Activated naive CD4-positive, alpha-beta T cell treated with anti-CD3 and anti-CD28 coated beads, Interleukin-2, amount 50 U/mL, for 16 hours (primary cell): ENCODE measurements at regions not wholly inside any gene's neighbourhood (a gene's known extent, or its start where the extent isn't known, plus 50 kb on each side); places are given as distances from the start of the nearest gene placed in this dataset.
A peak's percentile ranks its signal among the peaks of the same experiment; 100 is the strongest.
"Not testable (repeated sequence)": the region's sequence is repeated elsewhere in the genome, so short reads cannot be mapped to it uniquely, and the experiment has no call there.

ENCODE experiments used
- DNase-seq: peaks from one replicate; pipeline ENCODE4 v3.0.0-alpha.2; 2020

- DNase-seq, result not testable (repeated sequence)
Measured at GRCh38 chr9:62655705-62656104, 1465.9 kb downstream of the SPATA31A7 start.

DNA sequence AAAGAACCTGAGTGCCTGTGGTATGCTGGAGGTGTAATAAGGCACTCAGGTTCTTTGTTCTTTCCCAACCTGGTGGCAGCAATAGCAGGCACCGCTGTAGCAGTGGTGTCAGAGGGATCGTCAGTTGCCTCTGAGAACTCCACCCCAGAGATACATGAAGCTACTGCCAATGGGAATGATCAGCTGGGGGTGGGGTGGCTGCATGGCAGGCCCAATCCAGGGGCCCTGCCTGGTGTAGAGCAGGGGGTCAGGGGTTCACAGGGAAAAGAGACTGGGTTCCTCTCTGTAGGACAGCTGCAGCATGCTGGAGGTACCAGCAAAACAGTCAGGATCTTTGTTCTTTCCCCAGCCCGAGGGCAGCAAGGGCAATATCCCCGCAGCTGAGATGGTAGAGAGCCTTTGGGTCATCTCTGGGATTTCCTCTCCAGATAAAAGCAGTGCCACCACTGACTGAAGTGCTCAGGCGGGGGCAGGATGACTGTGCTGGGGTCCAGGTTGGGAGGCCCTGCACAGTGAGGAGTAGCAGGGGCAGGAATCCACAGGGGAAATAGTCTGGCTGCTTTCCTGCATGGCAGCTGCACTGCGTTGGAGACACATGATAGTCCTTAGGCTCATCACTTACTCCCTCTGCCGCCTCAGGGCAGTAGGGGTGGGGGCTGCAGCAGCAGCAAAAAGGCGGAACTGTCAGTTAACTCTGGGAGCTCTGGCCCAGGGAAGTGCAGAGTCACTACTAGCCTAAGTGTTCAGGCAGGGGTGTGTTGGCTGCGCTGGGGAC, 1473.1 kb downstream of the SPATA31A7 start:
- DNase-seq, result not testable (repeated sequence)

DNA sequence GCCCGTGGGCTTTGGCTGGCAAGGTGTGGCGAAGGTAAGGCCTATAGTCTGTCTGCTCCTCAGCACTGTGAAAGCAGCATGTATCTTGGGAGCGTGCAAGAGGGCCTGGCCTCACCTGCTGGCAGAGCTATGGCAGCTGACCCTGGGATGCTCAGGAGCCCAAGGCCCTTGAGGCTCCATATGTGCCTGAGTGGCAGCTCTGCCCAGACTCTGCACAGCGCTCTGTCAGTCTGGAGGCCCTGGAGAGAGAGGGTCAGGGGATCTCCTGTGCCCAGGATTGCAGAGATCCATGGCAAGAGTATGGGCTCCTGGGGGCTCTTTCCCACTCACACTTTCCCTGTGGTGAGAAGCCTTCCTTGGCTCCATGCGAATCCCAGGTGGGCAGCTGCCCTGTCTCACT, 1473.7 kb downstream of the SPATA31A7 start:
- not testable (repeated sequence) for DNase-seq

DNA sequence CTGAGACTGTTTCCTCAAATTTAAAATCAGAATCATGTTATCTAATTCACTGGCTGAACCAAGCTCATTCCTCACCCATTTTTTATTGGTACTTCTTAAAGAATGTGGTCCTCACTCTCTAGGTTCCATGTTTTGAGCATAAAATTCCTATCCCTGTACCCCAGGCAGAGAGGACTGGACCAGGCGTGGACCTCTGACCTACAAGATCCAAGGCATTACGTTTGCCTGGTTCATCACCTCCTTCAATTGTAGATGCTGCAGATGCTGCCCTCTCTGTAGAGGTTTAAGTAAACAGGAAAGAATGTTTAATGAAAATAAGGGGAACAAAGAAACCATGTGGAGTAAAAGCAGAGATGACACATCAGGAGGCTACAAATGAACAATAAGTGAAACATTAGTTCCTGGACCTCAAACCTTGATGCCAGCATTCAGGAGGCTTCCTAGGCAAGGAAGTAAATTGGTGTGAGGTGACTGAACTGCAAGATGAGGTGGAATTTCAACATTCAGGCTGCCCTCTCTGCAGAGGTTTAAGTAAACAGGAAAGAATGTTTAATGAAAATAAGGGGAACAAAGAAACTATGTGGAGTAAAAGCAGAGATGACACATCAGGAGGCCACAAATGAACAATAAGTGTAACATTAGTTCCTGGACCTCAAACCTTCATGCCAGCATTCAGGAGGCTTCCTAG, 1477.4 kb downstream of the SPATA31A7 start:
- DNase-seq, result not testable (repeated sequence)

GRCh38 chr9:62677016-62677415, 1487.2 kb downstream of the SPATA31A7 start:
- DNase-seq, result not testable (repeated sequence)

DNA sequence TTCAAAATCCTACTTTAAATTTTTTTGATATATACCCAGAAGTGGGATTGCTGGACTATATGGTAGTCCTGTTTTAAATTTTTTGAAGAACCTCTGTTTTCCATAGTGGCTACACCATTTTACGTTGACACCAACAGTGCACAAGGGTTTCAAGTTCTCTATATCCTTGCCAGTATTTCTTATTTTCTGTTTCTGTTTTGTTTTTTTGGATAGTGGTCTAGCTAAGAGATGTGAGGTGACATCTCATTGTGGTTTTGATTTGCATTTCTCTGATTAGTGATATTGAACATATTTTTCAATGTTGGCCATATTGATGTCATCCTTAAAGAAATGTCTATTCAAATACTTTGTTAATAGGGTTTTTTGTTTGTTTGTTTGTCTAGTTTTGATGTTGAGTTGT, 1488.5 kb downstream of the SPATA31A7 start:
- not testable (repeated sequence) for DNase-seq

DNA sequence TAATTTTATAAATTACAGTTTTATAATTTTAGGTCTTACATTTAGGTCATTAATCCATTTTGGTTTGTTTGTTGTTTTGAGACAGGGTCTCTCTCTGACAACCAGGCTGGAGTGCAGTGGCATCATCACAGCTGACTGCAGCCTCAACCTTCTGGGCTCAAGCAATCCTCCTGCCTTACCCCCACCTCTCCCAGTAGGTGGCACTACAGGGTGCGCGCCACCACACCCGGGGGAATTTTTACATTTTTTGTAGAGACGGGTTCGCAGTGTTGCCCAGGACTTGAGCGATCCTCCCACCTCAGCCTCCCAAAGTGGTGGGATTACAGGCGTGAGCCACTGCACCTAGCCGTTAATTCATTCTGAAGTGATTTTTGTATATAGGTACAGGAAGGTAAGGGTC, 1489.2 kb downstream of the SPATA31A7 start:
- not testable (repeated sequence) for DNase-seq

DNA sequence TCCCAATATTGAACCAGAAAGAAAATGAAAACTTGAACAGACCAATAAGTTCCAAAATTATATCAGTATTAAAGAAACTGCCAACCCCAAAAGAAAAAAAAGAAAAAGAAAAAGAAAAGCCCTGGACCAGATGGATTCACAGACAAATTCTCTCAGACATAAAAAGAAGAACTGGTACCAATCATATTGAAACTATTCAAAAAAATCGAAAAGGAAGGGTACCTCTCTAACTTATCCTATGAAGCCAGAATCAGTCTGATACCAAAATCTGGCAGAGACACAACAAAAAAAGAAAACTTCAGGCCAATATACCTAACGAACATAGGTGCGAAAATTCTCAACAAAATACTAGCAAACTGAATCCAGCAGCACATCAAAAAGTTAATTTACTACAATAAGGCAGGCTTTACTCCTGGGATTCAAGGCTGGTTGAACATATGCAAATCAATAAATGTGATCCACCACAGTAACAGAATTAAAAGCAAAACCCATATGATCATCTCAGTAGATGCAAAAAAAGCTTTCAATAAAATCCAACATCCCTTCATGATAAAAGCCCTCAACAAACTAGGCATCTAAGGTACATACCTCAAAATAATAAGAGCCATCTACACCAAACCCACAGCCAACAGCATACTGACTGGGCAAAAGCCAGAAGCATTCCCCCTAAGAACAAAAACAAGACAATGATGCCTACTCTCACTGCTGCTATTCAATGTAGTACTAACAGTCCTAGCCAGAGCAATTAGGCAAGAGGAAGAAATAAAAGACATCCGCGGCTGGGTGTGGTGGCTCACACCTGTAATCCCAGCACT, 1495.2 kb downstream of the SPATA31A7 start:
- not testable (repeated sequence) for DNase-seq

DNA sequence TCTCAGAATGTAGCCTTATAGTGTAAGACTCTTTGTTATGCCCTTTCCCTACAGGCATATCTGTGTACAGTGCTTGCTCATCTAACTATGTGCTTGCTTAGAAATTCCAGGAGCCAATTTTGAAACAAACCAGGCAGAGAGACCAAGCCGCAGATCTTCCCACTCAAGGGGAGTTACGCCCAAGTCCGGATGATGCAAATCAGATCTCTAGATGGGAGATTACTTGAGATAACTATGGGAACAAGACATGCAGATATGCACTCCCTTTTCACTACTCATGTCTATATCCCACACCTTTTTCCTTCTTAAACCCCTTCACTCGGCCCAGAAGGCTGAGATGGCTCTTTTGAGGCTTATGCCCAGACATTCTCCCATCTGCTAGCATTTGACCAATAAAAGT, 1496.5 kb downstream of the SPATA31A7 start:
- DNase-seq, result not testable (repeated sequence)

DNA sequence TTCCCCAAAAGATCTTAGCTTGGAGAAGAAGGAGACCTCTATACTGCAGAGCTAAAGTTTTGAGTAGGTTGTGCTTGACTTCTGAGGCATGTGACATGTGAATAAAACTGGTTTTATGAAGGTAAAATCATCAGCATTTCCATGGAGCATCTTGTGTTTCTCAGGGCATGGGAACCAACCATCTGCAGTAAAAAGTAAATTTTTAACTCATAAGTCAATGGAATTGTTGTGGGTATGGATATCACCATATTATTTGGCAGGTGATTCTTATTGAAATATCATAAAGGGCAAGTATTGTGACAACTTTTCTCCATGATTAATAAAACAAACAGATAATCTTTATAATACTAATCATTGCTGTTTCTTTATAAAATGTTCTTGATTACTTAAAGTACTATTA, 1503.2 kb downstream of the SPATA31A7 start:
- DNase-seq, result not testable (repeated sequence)

- peak; percentile 1 for DNase-seq
Measured at GRCh38 chr9:62711317-62711716, 1521.5 kb downstream of the SPATA31A7 start.

- DNase-seq, result not testable (repeated sequence)
Measured at GRCh38 chr9:62725580-62725979, 1535.7 kb downstream of the SPATA31A7 start.

- DNase-seq, result not testable (repeated sequence)
Measured at GRCh38 chr9:62730229-62731000, 1540.6 kb downstream of the SPATA31A7 start.

DNA sequence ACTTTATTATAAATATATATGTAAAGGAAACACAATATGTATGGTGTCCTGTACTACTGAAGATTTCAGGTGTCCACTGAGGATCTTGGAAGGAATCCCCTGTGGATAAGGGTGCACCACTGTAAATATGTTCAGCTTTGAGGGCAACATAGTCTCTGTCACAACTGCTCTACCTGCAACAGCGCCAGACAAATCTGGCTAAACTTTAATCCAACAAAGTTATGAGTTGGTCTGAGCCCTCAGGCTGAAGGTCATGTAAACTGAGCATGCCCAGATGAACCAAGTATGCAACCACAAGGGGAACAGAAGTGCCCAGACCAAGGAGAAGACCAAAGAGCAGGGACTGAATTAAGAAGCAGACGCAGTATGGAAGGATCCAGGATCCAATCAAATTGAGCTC, 1541.2 kb downstream of the SPATA31A7 start:
- DNase-seq, result not testable (repeated sequence)

GRCh38 chr9:62737004-62737606, 1547.3 kb downstream of the SPATA31A7 start:
- DNase-seq, result not testable (repeated sequence)

- not testable (repeated sequence) for DNase-seq
Measured at GRCh38 chr9:62737915-62738314, 1548.1 kb downstream of the SPATA31A7 start.

GRCh38 chr9:62745774-62746529, 1556.1 kb downstream of the SPATA31A7 start:
- DNase-seq, result not testable (repeated sequence)
